Superior temporal gyrus (tissue), 1 donor: ENCODE measurements at regions not wholly inside any gene's neighbourhood (a gene's known extent, or its start where the extent isn't known, plus 50 kb on each side); places are given as distances from the start of the nearest gene placed in this dataset.

Source experiments
- DNase-seq: peaks from one replicate; pipeline ENCODE4 v3.0.0-alpha.2; 2016; ENCODE audit errors: extremely low spot score

DNA sequence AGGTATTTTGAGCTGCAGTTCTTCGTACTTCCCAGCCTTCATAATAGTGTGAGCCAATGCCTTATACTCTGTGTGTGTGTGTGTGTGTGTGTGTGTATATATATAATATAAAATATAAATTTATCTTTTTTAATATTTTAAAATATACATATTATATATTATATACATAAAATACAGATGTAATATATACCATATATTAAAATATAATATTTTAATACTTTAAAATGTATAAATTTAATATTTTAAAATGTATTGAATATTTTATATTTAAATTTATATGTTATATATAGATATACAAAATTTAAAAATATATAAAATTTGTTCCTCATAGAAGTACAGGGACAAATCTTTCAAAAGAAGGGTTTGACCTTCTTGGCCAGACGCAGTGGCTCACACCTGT, 53.7 kb upstream of the CARD18 start:
- no peak for DNase-seq

DNA sequence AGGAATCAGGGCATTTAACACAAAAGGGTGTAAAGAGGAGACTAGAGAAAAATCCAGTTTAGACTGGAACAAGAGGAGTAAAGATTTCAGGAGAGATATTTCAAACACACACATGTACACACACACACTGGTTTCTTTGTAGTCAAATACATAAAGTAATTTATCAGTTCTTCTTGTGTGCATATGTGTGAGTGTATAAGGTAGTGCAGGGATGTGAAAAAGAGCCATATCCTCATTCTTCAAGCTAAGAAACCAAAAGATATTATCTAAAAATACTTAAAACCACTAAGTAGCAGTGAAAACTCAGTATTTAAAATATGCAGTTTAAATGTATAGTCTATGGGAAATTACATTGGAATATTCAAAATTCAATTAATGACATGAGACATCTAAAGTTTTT, 52.5 kb upstream of the CARD18 start:
- no peak for DNase-seq

DNA sequence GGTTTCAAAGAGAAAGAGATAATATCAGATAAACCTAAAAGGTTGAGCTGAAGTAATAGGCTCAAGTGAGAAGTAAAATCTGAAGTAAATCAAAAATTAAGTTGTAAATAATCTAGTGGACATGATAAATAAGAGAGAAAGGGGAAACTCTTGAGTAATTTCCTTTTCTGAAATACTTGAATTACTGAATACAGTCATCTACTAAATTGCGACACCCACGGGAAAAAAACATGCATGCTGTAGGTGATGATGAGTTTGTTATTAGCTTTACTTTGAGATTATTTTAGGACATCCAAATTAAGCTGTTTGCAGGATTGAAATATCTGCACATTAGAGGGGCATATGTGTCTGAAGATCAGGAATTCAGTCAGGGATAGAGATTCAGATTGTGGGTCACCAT, 50.0 kb upstream of the CARD18 start:
- no peak for DNase-seq
